GM12878 (cell line): ENCODE measurements at regions not wholly inside any gene's neighbourhood (a gene's known extent, or its start where the extent isn't known, plus 50 kb on each side); places are given as distances from the start of the nearest gene placed in this dataset.

ENCODE experiments used
- ATAC-seq: fragments of 200-7000 bp; cut with Tn5 transposase; 3 replicates; pipeline ENCODE4 v1.9.1; 2020; ENCODE audit warnings: mild to moderate bottlenecking, moderate library complexity
- BruUV-seq: library from RNA; stranded (reverse); fragments of 400-500 nt; replicated peaks from 2 replicates; lab custom pipeline; 2021; lab: Mats Ljungman, UMichigan
- CTCF ChIA-PET: fragments of 300-600 bp; sonication (Branson Sonifier 250); formaldehyde crosslinking; extraction: SDS; loops from one replicate; lab custom pipeline; 2021; ENCODE audit warnings: inconsistent platforms; lab: Yijun Ruan, JAX
- POLR2A ChIA-PET: fragments of 350-600 bp; formaldehyde crosslinking; extraction: SDS; loops from one replicate; lab custom pipeline; 2021; ENCODE audit warnings: inconsistent platforms; lab: Charles Lee
- RAD21 ChIA-PET: fragments of 300-600 bp; sonication (Branson Sonifier 250); formaldehyde crosslinking; loops from one replicate; lab custom pipeline; 2023; ENCODE audit warnings: antibody characterized with exemption; ENCODE audit not compliant: unreplicated experiment; lab: Charles Lee
- SMC1A ChIA-PET: fragments of 300-600 bp; sonication (Branson Sonifier 250); formaldehyde crosslinking; loops from one replicate; lab custom pipeline; 2023; ENCODE audit not compliant: unreplicated experiment, uncharacterized antibody; lab: Charles Lee
- DNase-seq: peaks from one replicate; pipeline ENCODE4 v3.0.0-alpha.2; 2011; ENCODE audit warnings: low read depth, low spot score
- FAIRE-seq: peaks from 3 replicates; lab custom pipeline; 2011; peaks lifted over from hg19 to GRCh38; lab: Jason Lieb, UNC
- H2AFZ ChIP-seq: 2 replicates; pipeline ENCODE4 v1.6.0; 2011; ENCODE audit warnings: low read depth, low read length, control low read depth; ENCODE audit not compliant: control insufficient read depth
- H3K27ac ChIP-seq: 2 replicates; pipeline ENCODE4 v1.5.1; 2011; ENCODE audit warnings: control low read depth; ENCODE audit not compliant: control insufficient read depth, insufficient read depth
- H3K27me3 ChIP-seq, 2 experiments: replicated peaks in 1 of 2; 2 replicates each; pipeline versions ENCODE4 v1.6.0 to v1.6.1; 2011; ENCODE audit warnings: low read length in 1 of 2; ENCODE audit not compliant: control insufficient read depth in 2 of 2, insufficient read depth in 2 of 2
- H3K36me3 ChIP-seq, 2 experiments: 2 replicates each; pipeline ENCODE4 v1.5.1; 2011; ENCODE audit warnings: low read length in 1 of 2; ENCODE audit not compliant: control insufficient read depth in 2 of 2, insufficient read depth in 2 of 2
- H3K4me1 ChIP-seq: 2 replicates; pipeline ENCODE4 v1.6.1; 2011; ENCODE audit warnings: mild to moderate bottlenecking, low read length, moderate library complexity, mixed read lengths; ENCODE audit not compliant: control insufficient read depth, insufficient read depth
- H3K4me2 ChIP-seq: 2 replicates; pipeline ENCODE4 v1.6.0; 2011; ENCODE audit warnings: control low read depth; ENCODE audit not compliant: control insufficient read depth, insufficient read depth
- H3K4me3 ChIP-seq: fragments of 200-600 bp; sonication (generic); 2 replicates; pipeline ENCODE4 v1.5.1; 2016
- H3K79me2 ChIP-seq: 2 replicates; pipeline ENCODE4 v1.6.0; 2011; ENCODE audit warnings: low read length; ENCODE audit not compliant: control insufficient read depth, insufficient read depth
- H3K9ac ChIP-seq: 2 replicates; pipeline ENCODE4 v1.8.0; 2011; ENCODE audit warnings: low read length, control low read depth, mixed read lengths; ENCODE audit not compliant: control insufficient read depth, insufficient read depth
- H3K9me3 ChIP-seq: replicated peaks from 3 replicates; pipeline ENCODE4 v1.5.1; 2011; ENCODE audit warnings: mild to moderate bottlenecking, low read length; ENCODE audit not compliant: control insufficient read depth, insufficient read depth
- H4K20me1 ChIP-seq: 2 replicates; pipeline ENCODE4 v1.6.0; 2011; ENCODE audit not compliant: control insufficient read depth, insufficient read depth
- ASH2L ChIP-seq: fragments of 300-600, 200-600 bp; sonication (generic); IDR thresholded peaks from 2 replicates; pipeline ENCODE4 v1.6.1; 2017; ENCODE audit warnings: low read depth, mild to moderate bottlenecking, borderline replicate concordance
- CBFB ChIP-seq: IDR thresholded peaks from 2 replicates; pipeline ENCODE4 v1.6.1; 2016; ENCODE audit warnings: antibody characterized with exemption, low read depth
- CHD1 ChIP-seq: IDR thresholded peaks from 2 replicates; pipeline ENCODE4 v1.6.1; 2012; ENCODE audit warnings: low read depth, low read length, improper control_type of control experiment
- ETV6 ChIP-seq, 2 experiments: fragments of 450-650 bp in 1 of 2; IDR thresholded peaks in 1 of 2; conservative IDR thresholded peaks in 1 of 2; 2 replicates each; pipeline ENCODE4 v1.6.1; 2014; ENCODE audit warnings: antibody characterized with exemption in 1 of 2, borderline replicate concordance in 1 of 2, low read depth in 1 of 2, mild to moderate bottlenecking in 1 of 2, moderate library complexity in 1 of 2
- MEF2A ChIP-seq: IDR thresholded peaks from 2 replicates; pipeline ENCODE4 v1.6.1; 2011; ENCODE audit warnings: low read depth, mild to moderate bottlenecking, low read length, moderate library complexity; ENCODE audit not compliant: insufficient read depth
- MYC ChIP-seq: IDR thresholded peaks from 2 replicates; pipeline ENCODE4 v1.6.1; 2011; ENCODE audit warnings: mild to moderate bottlenecking, low read length, moderate library complexity, inconsistent platforms; ENCODE audit not compliant: insufficient read depth, insufficient replicate concordance, insufficient read length, severe bottlenecking
- SMARCA5 ChIP-seq: fragments of 450-650 bp; IDR thresholded peaks from 2 replicates; pipeline ENCODE4 v1.6.1; 2017; ENCODE audit warnings: mild to moderate bottlenecking
- SPI1 ChIP-seq: IDR thresholded peaks from 2 replicates; pipeline ENCODE4 v1.6.1; 2011; ENCODE audit warnings: low read depth, mild to moderate bottlenecking, low read length, moderate library complexity, borderline replicate concordance; ENCODE audit not compliant: insufficient read depth
- TCF7 ChIP-seq: IDR thresholded peaks from 2 replicates; pipeline ENCODE4 v1.6.1; 2014; ENCODE audit warnings: antibody characterized with exemption, borderline replicate concordance
- ZNF217 ChIP-seq: fragments of 450-650 bp; IDR thresholded peaks from 2 replicates; pipeline ENCODE4 v1.6.1; 2017; ENCODE audit warnings: antibody characterized with exemption, mild to moderate bottlenecking
- WGBS: methylation state at CpG from one replicate; pipeline ENCODE4 v1.1.6; 2016; ENCODE audit warnings: low lambda C conversion rate; ENCODE audit not compliant: insufficient replicate concordance, insufficient coverage; ENCODE audit errors: missing lambda C conversion rate; 5-methylcytosine and 5-hydroxymethylcytosine counted together
- in situ Hi-C: fragments of 300-500 bp; cut with MboI; formaldehyde crosslinking; loops from 9 replicates; pipeline ENCODE4 v1.14.3; 2018; ENCODE audit warnings: mixed read lengths
- intact Hi-C: fragments of 100-400 bp; cut with micrococcal nuclease; formaldehyde crosslinking; loops from one replicate; pipeline ENCODE4 v1.14.2; 2022; ENCODE audit not compliant: unreplicated experiment

DNA sequence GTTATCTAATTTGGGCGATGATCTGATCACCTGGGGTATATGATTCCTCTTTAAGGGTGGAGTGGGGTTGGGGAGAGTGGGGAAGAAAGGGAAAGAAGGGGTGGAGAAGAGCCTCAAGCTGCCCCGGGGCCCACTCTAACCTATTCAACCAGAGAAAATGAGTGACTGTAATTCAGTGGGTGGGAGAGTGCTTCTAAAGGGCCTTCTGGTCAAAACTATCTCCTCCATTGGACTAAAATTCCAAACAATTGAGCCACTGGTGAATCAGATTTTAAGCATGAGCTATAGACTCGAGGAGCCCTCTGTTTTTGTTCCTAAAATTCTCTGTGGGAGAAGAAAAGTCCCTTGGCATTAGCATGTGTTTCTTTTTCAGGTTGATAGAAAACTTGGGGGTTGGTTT is 296.8 kb downstream of the CLIC5 start:
- in situ Hi-C loops = loop anchor here (5.0 kb wide), 2 partner anchors 203 to 1062 kb away; no protein-coding TSS in a partner anchor
- no peak overlapping the region for H3K9ac ChIP-seq
- SMC1A ChIA-PET = interaction anchor here (0.9 to 1.3 kb wide), 3 partner anchors 10 to 218 kb away, joined by 3 to 4 read pairs (median 3); no protein-coding TSS in a partner anchor
- POLR2A ChIA-PET = no interaction called here
- RAD21 ChIA-PET = no interaction called here
- H3K27me3 ChIP-seq = no peaks in the 10 kb centered on the region
- 31% methylated on average over 3 of the region's 3 CpGs for WGBS
- TF ChIP-seq ASH2L = no peak
- TF ChIP-seq MEF2A = no peak
- TF ChIP-seq CHD1 = no peak
- TF ChIP-seq CBFB = no peak
- TF ChIP-seq SMARCA5 = no peak
- no peak for TF ChIP-seq ZNF217
- TF ChIP-seq SPI1 = no peak
- no peak for TF ChIP-seq ETV6 (conservative IDR thresholded peaks at IDR 0.05 in 1 of 2, IDR thresholded peaks at IDR 0.05 in 1 of 2; ENCODE audit: borderline replicate concordance in 1 of 2, low read depth in 1 of 2)
- TF ChIP-seq TCF7 = no peak
- no peak for TF ChIP-seq MYC
- TF ChIP-seq, all 136 proteins: peak for 0
- no peaks in the 10 kb centered on the region for H4K20me1 ChIP-seq
- H3K4me2 ChIP-seq = no peak overlapping the region
- H3K4me1 ChIP-seq = peaks cover 5% of the 10 kb centered on the region
- H3K27ac ChIP-seq = no peak overlapping the region
- ATAC-seq (no peak), DNase-seq (no peak), FAIRE-seq (no peak)
- H3K4me3 ChIP-seq = no peak overlapping the region
- no peaks in the 10 kb centered on the region for H3K79me2 ChIP-seq
- no peak overlapping the region for H2AFZ ChIP-seq
- no TSS peak for BruUV-seq
- intact Hi-C loops = loop anchor here (10.0 kb wide), 2 partner anchors 344 to 1124 kb away; partner anchors contain the start of gene SUPT3H
- CTCF ChIA-PET = interaction anchor here (0.9 to 1.1 kb wide), 2 partner anchors 8 to 42 kb away, joined by 4 read pairs; no protein-coding TSS in a partner anchor
- H3K36me3 ChIP-seq = no peaks in the 10 kb centered on the region
- H3K9me3 ChIP-seq = no peaks in the 10 kb centered on the region; the same call in 2 of the 3 replicates
